ENCODE measurements at regions not wholly inside any gene's neighbourhood (a gene's known extent, or its start where the extent isn't known, plus 50 kb on each side); places are given as distances from the start of the nearest gene placed in this dataset.

GRCh38 chr6:118761645-118762044, 110.3 kb upstream of the CEP85L start:
- TF ChIP-seq, protein P1, sequence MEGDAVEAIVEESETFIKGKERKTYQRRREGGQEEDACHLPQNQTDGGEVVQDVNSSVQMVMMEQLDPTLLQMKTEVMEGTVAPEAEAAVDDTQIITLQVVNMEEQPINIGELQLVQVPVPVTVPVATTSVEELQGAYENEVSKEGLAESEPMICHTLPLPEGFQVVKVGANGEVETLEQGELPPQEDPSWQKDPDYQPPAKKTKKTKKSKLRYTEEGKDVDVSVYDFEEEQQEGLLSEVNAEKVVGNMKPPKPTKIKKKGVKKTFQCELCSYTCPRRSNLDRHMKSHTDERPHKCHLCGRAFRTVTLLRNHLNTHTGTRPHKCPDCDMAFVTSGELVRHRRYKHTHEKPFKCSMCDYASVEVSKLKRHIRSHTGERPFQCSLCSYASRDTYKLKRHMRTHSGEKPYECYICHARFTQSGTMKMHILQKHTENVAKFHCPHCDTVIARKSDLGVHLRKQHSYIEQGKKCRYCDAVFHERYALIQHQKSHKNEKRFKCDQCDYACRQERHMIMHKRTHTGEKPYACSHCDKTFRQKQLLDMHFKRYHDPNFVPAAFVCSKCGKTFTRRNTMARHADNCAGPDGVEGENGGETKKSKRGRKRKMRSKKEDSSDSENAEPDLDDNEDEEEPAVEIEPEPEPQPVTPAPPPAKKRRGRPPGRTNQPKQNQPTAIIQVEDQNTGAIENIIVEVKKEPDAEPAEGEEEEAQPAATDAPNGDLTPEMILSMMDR (conservative IDR thresholded peaks at IDR 0.05 in 1 of 2, IDR thresholded peaks at IDR 0.05 in 1 of 2; ENCODE audit: extremely low read depth in 1 of 2, insufficient read depth in 1 of 2, low read depth in 1 of 2, low read length in 2 of 2), result no peak
- no peak for TF ChIP-seq EZH2 (IDR thresholded peaks at IDR 0.05; ENCODE audit: borderline replicate concordance, low read length)

Measured in mammary epithelial cell (primary cell).